IPS DF 4.7 (cell line): ENCODE measurements at regions not wholly inside any gene's neighbourhood (a gene's known extent, or its start where the extent isn't known, plus 50 kb on each side); places are given as distances from the start of the nearest gene placed in this dataset.
"Not testable (repeated sequence)": the region's sequence is repeated elsewhere in the genome, so short reads cannot be mapped to it uniquely, and the experiment has no call there.

Source experiments
- DNase-seq: peaks from one replicate; pipeline ENCODE4 v3.0.0-alpha.2; 2013; ENCODE audit warnings: low spot score; ENCODE audit errors: extremely low read depth

GRCh38 chr2:211216221-211216620 is 659.8 kb downstream of the CPS1 start:
- peak; percentile 5 for DNase-seq

GRCh38 chr2:211219548-211219947 is 663.1 kb downstream of the CPS1 start:
- not testable (repeated sequence) for DNase-seq

GRCh38 chr2:211225784-211226183 is 669.4 kb downstream of the CPS1 start:
- DNase-seq = no peak

GRCh38 chr2:211228559-211228958 is 672.2 kb downstream of the CPS1 start:
- no peak for DNase-seq

- no peak for DNase-seq
Observed at GRCh38 chr2:211237586-211238275, 681.3 kb downstream of the CPS1 start.

- no peak for DNase-seq
Observed at GRCh38 chr2:211241891-211242290, 685.5 kb downstream of the CPS1 start.

GRCh38 chr2:211247751-211248150 is 691.4 kb downstream of the CPS1 start:
- no peak for DNase-seq

- no peak for DNase-seq
Observed at GRCh38 chr2:211248841-211249240, 692.4 kb downstream of the CPS1 start.

GRCh38 chr2:211251016-211251415 is 694.6 kb downstream of the CPS1 start:
- no peak for DNase-seq

GRCh38 chr2:211258646-211259335 is 702.4 kb downstream of the CPS1 start:
- DNase-seq = no peak

- no peak for DNase-seq
Observed at GRCh38 chr2:211259831-211260476, 703.6 kb downstream of the CPS1 start.

GRCh38 chr2:211270257-211270656 is 713.9 kb downstream of the CPS1 start:
- no peak for DNase-seq

GRCh38 chr2:211281430-211282073 is 725.2 kb downstream of the CPS1 start:
- no peak for DNase-seq

- DNase-seq = no peak
Observed at GRCh38 chr2:211302676-211303075, 746.3 kb downstream of the CPS1 start.

- DNase-seq = no peak
Observed at GRCh38 chr2:211306929-211307328, 750.5 kb downstream of the CPS1 start.
